ENCODE measurements at regions not wholly inside any gene's neighbourhood (a gene's known extent, or its start where the extent isn't known, plus 50 kb on each side); places are given as distances from the start of the nearest gene placed in this dataset.

DNA sequence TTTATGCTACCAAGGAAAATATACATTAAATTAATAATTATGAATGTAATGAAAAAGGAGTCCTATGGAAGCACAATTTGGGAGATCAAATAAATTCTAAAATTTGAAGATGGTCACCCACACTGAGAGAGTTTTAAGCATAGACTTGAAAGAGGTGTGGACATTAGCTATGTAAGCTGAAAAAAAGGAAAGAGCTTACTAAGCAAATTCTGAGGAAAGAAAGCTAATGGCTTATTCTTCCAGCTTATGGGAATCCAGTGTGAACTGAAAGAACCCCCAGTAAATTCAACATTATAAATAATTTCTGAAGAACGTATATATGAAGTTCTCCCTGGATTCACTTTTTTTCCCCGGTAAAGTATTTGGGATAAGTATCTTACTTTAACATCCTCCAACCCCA lies 78.2 kb upstream of the GUCY1A1 start (continued):
- TF ChIP-seq EP300 (IDR thresholded peaks at IDR 0.05; ENCODE audit: borderline replicate concordance in 1 of 2, low read depth in 2 of 2, low read length in 2 of 2) (no peak), NRF1 (IDR thresholded peaks at IDR 0.05; ENCODE audit: low read depth, low read length) (no peak), SP2 (IDR thresholded peaks at IDR 0.05; ENCODE audit: low read length) (no peak), ASH2L (IDR thresholded peaks at IDR 0.05; ENCODE audit: low read length) (no peak), MAFK (IDR thresholded peaks at IDR 0.05; ENCODE audit: low read depth, low read length) (no peak), FOSL1 (IDR thresholded peaks at IDR 0.05; ENCODE audit: insufficient read depth, low read depth, low read length) (no peak)

Measured in H1 (cell line).